Liver (tissue), 8 donors: ENCODE measurements at regions not wholly inside any gene's neighbourhood (a gene's known extent, or its start where the extent isn't known, plus 50 kb on each side); places are given as distances from the start of the nearest gene placed in this dataset.

Source experiments
- DNase-seq: peaks from one replicate; pipeline ENCODE4 v3.0.0-alpha.2; 2017; ENCODE audit warnings: low spot score
- H3K27ac ChIP-seq, 2 donors: one replicate each; pipeline ENCODE4 v1.7.0; 2013; ENCODE audit warnings: inconsistent platforms in 2 of 2, low read length in 2 of 2, control low read depth in 1 of 2, low read depth in 1 of 2, mild to moderate bottlenecking in 1 of 2
- H3K27me3 ChIP-seq, 4 donors: one replicate each; pipeline versions ENCODE4 v1.6.1 to v1.7.0; 2013; ENCODE audit warnings: low read length in 3 of 4, inconsistent platforms in 1 of 4, mild to moderate bottlenecking in 1 of 4, moderate library complexity in 1 of 4; ENCODE audit not compliant: control insufficient read depth in 4 of 4, insufficient read depth in 4 of 4
- H3K36me3 ChIP-seq, 4 donors: one replicate each; pipeline versions ENCODE4 v1.6.1 to v1.7.0; 2013; ENCODE audit warnings: low read length in 3 of 4, mild to moderate bottlenecking in 3 of 4, low read depth in 1 of 4, moderate library complexity in 1 of 4; ENCODE audit not compliant: control insufficient read depth in 4 of 4, insufficient read depth in 3 of 4
- H3K4me1 ChIP-seq, 4 donors: one replicate each; pipeline versions ENCODE4 v1.6.1 to v1.7.0; 2013; ENCODE audit warnings: low read length in 3 of 4, mild to moderate bottlenecking in 3 of 4, moderate library complexity in 1 of 4; ENCODE audit not compliant: control insufficient read depth in 4 of 4, insufficient read depth in 4 of 4
- H3K4me3 ChIP-seq, 3 donors: one replicate each; pipeline versions ENCODE4 v1.6.1 to v1.7.0; 2013; ENCODE audit warnings: low read length in 3 of 3, control low read depth in 1 of 3, low read depth in 1 of 3, mild to moderate bottlenecking in 1 of 3
- H3K9ac ChIP-seq, 2 donors: one replicate each; pipeline ENCODE4 v1.7.0; 2013; ENCODE audit warnings: low read length in 2 of 2, mild to moderate bottlenecking in 2 of 2, moderate library complexity in 2 of 2, control low read depth in 1 of 2, low read depth in 1 of 2
- H3K9me3 ChIP-seq, 4 donors: one replicate each; pipeline versions ENCODE4 v1.6.1 to v1.7.0; 2013; ENCODE audit warnings: low read length in 3 of 4; ENCODE audit not compliant: control insufficient read depth in 4 of 4
- ATF3 ChIP-seq: IDR thresholded peaks from 2 replicates; pipeline ENCODE4 v1.6.1; 2016; ENCODE audit warnings: antibody characterized with exemption
- EGR1 ChIP-seq, 2 donors: IDR thresholded peaks; 2 replicates each; pipeline ENCODE4 v1.6.1; 2016 to 2018; ENCODE audit warnings: antibody characterized with exemption in 2 of 2, low read depth in 2 of 2
- FOXA1 ChIP-seq: IDR thresholded peaks from 2 replicates; pipeline ENCODE4 v1.6.1; 2016; ENCODE audit warnings: antibody characterized with exemption
- FOXA2 ChIP-seq: IDR thresholded peaks from 2 replicates; pipeline ENCODE4 v1.6.1; 2016; ENCODE audit warnings: antibody characterized with exemption
- HNF4A ChIP-seq, 2 donors: conservative IDR thresholded peaks; 2 replicates each; pipeline ENCODE4 v1.6.1; 2016; ENCODE audit warnings: antibody characterized with exemption in 2 of 2, mild to moderate bottlenecking in 2 of 2
- JUND ChIP-seq, 2 donors: IDR thresholded peaks; 2 replicates each; pipeline ENCODE4 v1.6.1; 2016; ENCODE audit warnings: antibody characterized with exemption in 2 of 2
- NR2F2 ChIP-seq: IDR thresholded peaks from 2 replicates; pipeline ENCODE4 v1.6.1; 2016; ENCODE audit warnings: antibody characterized with exemption
- RAD21 ChIP-seq, 2 donors: IDR thresholded peaks; 2 replicates each; pipeline ENCODE4 v1.6.1; 2016; ENCODE audit warnings: antibody characterized with exemption in 2 of 2, mild to moderate bottlenecking in 2 of 2
- RXRA ChIP-seq, 2 donors: IDR thresholded peaks; 2 replicates each; pipeline ENCODE4 v1.6.1; 2017 to 2018; ENCODE audit warnings: antibody characterized with exemption in 2 of 2, mild to moderate bottlenecking in 1 of 2
- SP1 ChIP-seq: IDR thresholded peaks from 2 replicates; pipeline ENCODE4 v1.6.1; 2018; ENCODE audit warnings: antibody characterized with exemption, mild to moderate bottlenecking
- TAF1 ChIP-seq: conservative IDR thresholded peaks from 2 replicates; pipeline ENCODE4 v1.6.1; 2016; ENCODE audit warnings: antibody characterized with exemption, mild to moderate bottlenecking
- YY1 ChIP-seq: IDR thresholded peaks from 2 replicates; pipeline ENCODE4 v1.6.1; 2016; ENCODE audit warnings: antibody characterized with exemption, mild to moderate bottlenecking
- WGBS: extraction: QIAGEN DNeasy Blood & Tissue Kit; methylation state at CpG from one replicate; pipeline ENCODE4 v1.1.7; 2013; 5-methylcytosine and 5-hydroxymethylcytosine counted together
- TF ChIP-seq, protein P1 (sequence below): fragments of 150-350 bp; IDR thresholded peaks from 2 replicates; pipeline ENCODE4 v1.5.1; 2017; ENCODE audit warnings: improper control_type of control experiment, low read depth, low read length; ENCODE audit not compliant: missing input control
- TF ChIP-seq, protein P2 (sequence below): IDR thresholded peaks from 2 replicates; pipeline ENCODE4 v1.6.1; 2016; ENCODE audit warnings: antibody characterized with exemption
- TF ChIP-seq, protein P3 (sequence below): IDR thresholded peaks from 2 replicates; pipeline ENCODE4 v1.6.1; 2016; ENCODE audit warnings: antibody characterized with exemption, mild to moderate bottlenecking
- TF ChIP-seq, protein P4 (sequence below): IDR thresholded peaks from 2 replicates; pipeline ENCODE4 v1.6.1; 2016; ENCODE audit warnings: antibody characterized with exemption
- donor health status: healthy.
- donor health status: healthy.
- donor health status: healthy.
- donor health status: healthy.
- donor health status: healthy.

- Histone ChIP-seq H3K9ac (no peak overlapping the region), H3K27me3 (peaks cover 0 to 3% (median 0%) of the 10 kb centered on the region in 4 donors), H3K9me3 (no peaks in the 10 kb centered on the region), H3K4me1 (no peaks in the 10 kb centered on the region), H3K27ac (no peak overlapping the region), H3K4me3 (no peak overlapping the region), H3K36me3 (no peaks in the 10 kb centered on the region)
- no peak for TF ChIP-seq ATF3
- 87% methylated on average over 8 of the region's 8 CpGs for WGBS
- no peak for DNase-seq
Observed at GRCh38 chr10:131693766-131694165, 207.0 kb upstream of the PPP2R2D start.

- WGBS, result 79% methylated on average over 11 of the region's 11 CpGs
- DNase-seq, result no peak
- Histone ChIP-seq H3K27me3 (peaks cover 0 to 3% (median 0%) of the 10 kb centered on the region in 4 donors), H3K4me3 (no peak overlapping the region), H3K9ac (no peak overlapping the region), H3K9me3 (no peaks in the 10 kb centered on the region), H3K27ac (no peak overlapping the region), H3K4me1 (no peaks in the 10 kb centered on the region), H3K36me3 (no peaks in the 10 kb centered on the region)
- TF ChIP-seq, protein P1, sequence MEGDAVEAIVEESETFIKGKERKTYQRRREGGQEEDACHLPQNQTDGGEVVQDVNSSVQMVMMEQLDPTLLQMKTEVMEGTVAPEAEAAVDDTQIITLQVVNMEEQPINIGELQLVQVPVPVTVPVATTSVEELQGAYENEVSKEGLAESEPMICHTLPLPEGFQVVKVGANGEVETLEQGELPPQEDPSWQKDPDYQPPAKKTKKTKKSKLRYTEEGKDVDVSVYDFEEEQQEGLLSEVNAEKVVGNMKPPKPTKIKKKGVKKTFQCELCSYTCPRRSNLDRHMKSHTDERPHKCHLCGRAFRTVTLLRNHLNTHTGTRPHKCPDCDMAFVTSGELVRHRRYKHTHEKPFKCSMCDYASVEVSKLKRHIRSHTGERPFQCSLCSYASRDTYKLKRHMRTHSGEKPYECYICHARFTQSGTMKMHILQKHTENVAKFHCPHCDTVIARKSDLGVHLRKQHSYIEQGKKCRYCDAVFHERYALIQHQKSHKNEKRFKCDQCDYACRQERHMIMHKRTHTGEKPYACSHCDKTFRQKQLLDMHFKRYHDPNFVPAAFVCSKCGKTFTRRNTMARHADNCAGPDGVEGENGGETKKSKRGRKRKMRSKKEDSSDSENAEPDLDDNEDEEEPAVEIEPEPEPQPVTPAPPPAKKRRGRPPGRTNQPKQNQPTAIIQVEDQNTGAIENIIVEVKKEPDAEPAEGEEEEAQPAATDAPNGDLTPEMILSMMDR, result no peak
- no peak for TF ChIP-seq TAF1
- TF ChIP-seq NR2F2, result no peak
- no peak for TF ChIP-seq RAD21 (IDR thresholded peaks at IDR 0.05)
- no peak for TF ChIP-seq YY1
- no peak for TF ChIP-seq SP1
- no peak for TF ChIP-seq FOXA1
- no peak for TF ChIP-seq ATF3
- no peak for TF ChIP-seq FOXA2
- TF ChIP-seq JUND (IDR thresholded peaks at IDR 0.05), result no peak
- TF ChIP-seq, protein P2, sequence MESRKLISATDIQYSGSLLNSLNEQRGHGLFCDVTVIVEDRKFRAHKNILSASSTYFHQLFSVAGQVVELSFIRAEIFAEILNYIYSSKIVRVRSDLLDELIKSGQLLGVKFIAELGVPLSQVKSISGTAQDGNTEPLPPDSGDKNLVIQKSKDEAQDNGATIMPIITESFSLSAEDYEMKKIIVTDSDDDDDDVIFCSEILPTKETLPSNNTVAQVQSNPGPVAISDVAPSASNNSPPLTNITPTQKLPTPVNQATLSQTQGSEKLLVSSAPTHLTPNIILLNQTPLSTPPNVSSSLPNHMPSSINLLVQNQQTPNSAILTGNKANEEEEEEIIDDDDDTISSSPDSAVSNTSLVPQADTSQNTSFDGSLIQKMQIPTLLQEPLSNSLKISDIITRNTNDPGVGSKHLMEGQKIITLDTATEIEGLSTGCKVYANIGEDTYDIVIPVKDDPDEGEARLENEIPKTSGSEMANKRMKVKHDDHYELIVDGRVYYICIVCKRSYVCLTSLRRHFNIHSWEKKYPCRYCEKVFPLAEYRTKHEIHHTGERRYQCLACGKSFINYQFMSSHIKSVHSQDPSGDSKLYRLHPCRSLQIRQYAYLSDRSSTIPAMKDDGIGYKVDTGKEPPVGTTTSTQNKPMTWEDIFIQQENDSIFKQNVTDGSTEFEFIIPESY, result no peak
- no peak for TF ChIP-seq EGR1 (IDR thresholded peaks at IDR 0.05; ENCODE audit: low read depth in 2 of 2)
- TF ChIP-seq, protein P3, sequence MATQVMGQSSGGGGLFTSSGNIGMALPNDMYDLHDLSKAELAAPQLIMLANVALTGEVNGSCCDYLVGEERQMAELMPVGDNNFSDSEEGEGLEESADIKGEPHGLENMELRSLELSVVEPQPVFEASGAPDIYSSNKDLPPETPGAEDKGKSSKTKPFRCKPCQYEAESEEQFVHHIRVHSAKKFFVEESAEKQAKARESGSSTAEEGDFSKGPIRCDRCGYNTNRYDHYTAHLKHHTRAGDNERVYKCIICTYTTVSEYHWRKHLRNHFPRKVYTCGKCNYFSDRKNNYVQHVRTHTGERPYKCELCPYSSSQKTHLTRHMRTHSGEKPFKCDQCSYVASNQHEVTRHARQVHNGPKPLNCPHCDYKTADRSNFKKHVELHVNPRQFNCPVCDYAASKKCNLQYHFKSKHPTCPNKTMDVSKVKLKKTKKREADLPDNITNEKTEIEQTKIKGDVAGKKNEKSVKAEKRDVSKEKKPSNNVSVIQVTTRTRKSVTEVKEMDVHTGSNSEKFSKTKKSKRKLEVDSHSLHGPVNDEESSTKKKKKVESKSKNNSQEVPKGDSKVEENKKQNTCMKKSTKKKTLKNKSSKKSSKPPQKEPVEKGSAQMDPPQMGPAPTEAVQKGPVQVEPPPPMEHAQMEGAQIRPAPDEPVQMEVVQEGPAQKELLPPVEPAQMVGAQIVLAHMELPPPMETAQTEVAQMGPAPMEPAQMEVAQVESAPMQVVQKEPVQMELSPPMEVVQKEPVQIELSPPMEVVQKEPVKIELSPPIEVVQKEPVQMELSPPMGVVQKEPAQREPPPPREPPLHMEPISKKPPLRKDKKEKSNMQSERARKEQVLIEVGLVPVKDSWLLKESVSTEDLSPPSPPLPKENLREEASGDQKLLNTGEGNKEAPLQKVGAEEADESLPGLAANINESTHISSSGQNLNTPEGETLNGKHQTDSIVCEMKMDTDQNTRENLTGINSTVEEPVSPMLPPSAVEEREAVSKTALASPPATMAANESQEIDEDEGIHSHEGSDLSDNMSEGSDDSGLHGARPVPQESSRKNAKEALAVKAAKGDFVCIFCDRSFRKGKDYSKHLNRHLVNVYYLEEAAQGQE, result no peak
- no peak for TF ChIP-seq RXRA (IDR thresholded peaks at IDR 0.05)
- TF ChIP-seq, protein P4, sequence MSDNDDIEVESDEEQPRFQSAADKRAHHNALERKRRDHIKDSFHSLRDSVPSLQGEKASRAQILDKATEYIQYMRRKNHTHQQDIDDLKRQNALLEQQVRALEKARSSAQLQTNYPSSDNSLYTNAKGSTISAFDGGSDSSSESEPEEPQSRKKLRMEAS, result no peak
- TF ChIP-seq HNF4A (conservative IDR thresholded peaks at IDR 0.05), result no peak
Observed at GRCh38 chr10:131694168-131694780, 206.5 kb upstream of the PPP2R2D start.
